K562 (cell line): ENCODE measurements at regions not wholly inside any gene's neighbourhood (a gene's known extent, or its start where the extent isn't known, plus 50 kb on each side); places are given as distances from the start of the nearest gene placed in this dataset.
A peak's percentile ranks its signal among the peaks of the same experiment; 100 is the strongest.

Experiments used
- ATAC-seq: fragments of 200-7000 bp; cut with Tn5 transposase; 3 replicates; pipeline ENCODE4 v1.9.1; 2020; ENCODE audit warnings: moderate library complexity
- BruUV-seq: library from RNA; stranded (reverse); fragments of 400-500 nt; replicated peaks from 2 replicates; lab custom pipeline; 2021; lab: Mats Ljungman, UMichigan
- CTCF ChIA-PET: fragments of 300-600 bp; formaldehyde crosslinking; extraction: SDS; loops from one replicate; lab custom pipeline; 2021; ENCODE audit warnings: low intra/inter-chr PET ratio; lab: Yijun Ruan, JAX
- POLR2A ChIA-PET: fragments of 300-600, 350-650 bp; sonication (Branson Sonifier 250); formaldehyde crosslinking; extraction: SDS; loops from one replicate; lab custom pipeline; 2021; ENCODE audit warnings: antibody characterized with exemption, inconsistent platforms; lab: Yijun Ruan, JAX
- DNase-seq, 4 experiments: peaks; one replicate each; pipeline versions ENCODE4 v3.0.0 to v3.0.0-alpha.2; 2011 to 2018; ENCODE audit warnings: low spot score in 3 of 4, mixed read lengths in 3 of 4; ENCODE audit errors: extremely low read depth in 1 of 4
- FAIRE-seq: peaks from 2 replicates; lab custom pipeline; 2011; peaks lifted over from hg19 to GRCh38; lab: Jason Lieb, UNC
- H2AFZ ChIP-seq: 2 replicates; pipeline ENCODE4 v1.6.0; 2011; ENCODE audit warnings: low read depth, low read length, control low read depth, inconsistent platforms
- H3K27ac ChIP-seq: fragments of 200-600 bp; 3 replicates; pipeline ENCODE4 v1.8.0; 2011; ENCODE audit warnings: low read depth, mild to moderate bottlenecking, control low read depth, inconsistent platforms, low read length, moderate library complexity, mixed read lengths; ENCODE audit errors: extremely low read depth
- H3K27me3 ChIP-seq, 2 experiments: fragments of 300-600 bp in 1 of 2; 2 replicates in 1 of 2; 3 replicates in 1 of 2; pipeline versions ENCODE4 v1.6.0 to v1.8.0; 2011; ENCODE audit warnings: inconsistent platforms in 2 of 2, low read length in 2 of 2, mild to moderate bottlenecking in 1 of 2, mixed read lengths in 1 of 2, moderate library complexity in 1 of 2; ENCODE audit not compliant: control insufficient read depth in 2 of 2, insufficient read depth in 2 of 2
- H3K36me3 ChIP-seq: fragments of 300-600 bp; 3 replicates; pipeline ENCODE4 v1.8.0; 2011; ENCODE audit warnings: mild to moderate bottlenecking, low read length, inconsistent platforms; ENCODE audit not compliant: control insufficient read depth, insufficient read depth
- H3K4me1 ChIP-seq, 2 experiments: fragments of 200-600 bp in 1 of 2; replicated peaks in 1 of 2; 2 replicates in 1 of 2; 3 replicates in 1 of 2; pipeline versions ENCODE4 v1.5.1 to v1.8.0; 2011; ENCODE audit warnings: inconsistent platforms in 2 of 2, low read length in 2 of 2, mild to moderate bottlenecking in 1 of 2, mixed read lengths in 1 of 2, moderate library complexity in 1 of 2; ENCODE audit not compliant: control insufficient read depth in 2 of 2, insufficient read depth in 2 of 2
- H3K4me2 ChIP-seq: 2 replicates; pipeline ENCODE4 v1.6.1; 2011; ENCODE audit warnings: low read length, control low read depth, inconsistent platforms, mixed read lengths; ENCODE audit not compliant: insufficient read depth
- H3K4me3 ChIP-seq: fragments of 200-600 bp; sonication (generic), shearing (Covaris generic); 2 replicates; pipeline ENCODE4 v1.5.1; 2016; ENCODE audit warnings: control low read depth, inconsistent platforms
- H3K79me2 ChIP-seq: fragments of 200-600 bp; 3 replicates; pipeline ENCODE4 v1.8.0; 2011; ENCODE audit warnings: low read length, inconsistent platforms; ENCODE audit not compliant: control insufficient read depth, insufficient read depth
- H3K9ac ChIP-seq, 2 experiments: 2 replicates each; pipeline versions ENCODE4 v1.6.0 to v1.6.1; 2011; ENCODE audit warnings: low read depth in 2 of 2, low read length in 2 of 2, control low read depth in 1 of 2, inconsistent platforms in 1 of 2, mild to moderate bottlenecking in 1 of 2, mixed read lengths in 1 of 2; ENCODE audit not compliant: insufficient read depth in 1 of 2
- H3K9me1 ChIP-seq: one replicate; pipeline ENCODE4 v1.6.0; 2011; ENCODE audit warnings: inconsistent platforms, mild to moderate bottlenecking, low read length, moderate library complexity; ENCODE audit not compliant: control insufficient read depth, insufficient read depth
- H3K9me3 ChIP-seq: replicated peaks from 2 replicates; pipeline ENCODE4 v1.5.1; 2011; ENCODE audit warnings: low read depth, low read length, inconsistent platforms; ENCODE audit not compliant: control insufficient read depth, insufficient read depth
- H4K20me1 ChIP-seq: replicated peaks from 2 replicates; pipeline ENCODE4 v1.6.1; 2011; ENCODE audit warnings: low read length, inconsistent platforms, mixed read lengths; ENCODE audit not compliant: control insufficient read depth, insufficient read depth
- CXXC5 ChIP-seq: fragments of 250-450 bp; sonication (Bioruptor Pico); IDR thresholded peaks from 2 replicates; pipeline ENCODE4 v1.8.0; 2022; ENCODE audit warnings: inconsistent platforms, mild to moderate bottlenecking, moderate library complexity
- ESRRB ChIP-seq: fragments of 250-450 bp; sonication (Bioruptor Pico); IDR thresholded peaks from 2 replicates; pipeline ENCODE4 v1.5.0; 2020; ENCODE audit warnings: mild to moderate bottlenecking, moderate library complexity, borderline replicate concordance
- FOXA3 ChIP-seq, 2 experiments: fragments of 450-650 bp in 1 of 2; sonication (generic) in 1 of 2; formaldehyde crosslinking; IDR thresholded peaks in 1 of 2; conservative IDR thresholded peaks in 1 of 2; 2 replicates each; pipeline versions ENCODE4 v1.4.0 to v1.8.0; 2020 to 2022; ENCODE audit warnings: mild to moderate bottlenecking in 2 of 2, missing genetic modification reagents in 1 of 2
- FOXJ3 ChIP-seq: sonication (generic); formaldehyde crosslinking; IDR thresholded peaks from 2 replicates; pipeline ENCODE4 v1.4.0; 2020; ENCODE audit warnings: mild to moderate bottlenecking, missing genetic modification reagents
- MECOM ChIP-seq: fragments of 250-450 bp; sonication (Bioruptor Pico); IDR thresholded peaks from 2 replicates; pipeline ENCODE4 v1.8.0; 2022; ENCODE audit warnings: inconsistent platforms
- MYNN ChIP-seq, 2 experiments: sonication (generic); formaldehyde crosslinking in 1 of 2; IDR thresholded peaks; 2 replicates each; pipeline versions ENCODE4 v1.5.0 to v1.6.1; 2016 to 2020; ENCODE audit warnings: antibody characterized with exemption in 1 of 2, missing genetic modification reagents in 1 of 2
- NCOA4 ChIP-seq: fragments of 450-650 bp; IDR thresholded peaks from 2 replicates; pipeline ENCODE4 v1.6.1; 2018; ENCODE audit warnings: mild to moderate bottlenecking; ENCODE audit not compliant: partially characterized antibody
- NFE2L1 ChIP-seq: fragments of 450-650 bp; IDR thresholded peaks from 2 replicates; pipeline ENCODE4 v1.6.1; 2016; ENCODE audit warnings: missing genetic modification characterization, low read depth, mild to moderate bottlenecking, missing compliant biosample characterization, moderate library complexity, borderline replicate concordance
- NFYB ChIP-seq: IDR thresholded peaks from 2 replicates; pipeline ENCODE4 v1.6.1; 2011; ENCODE audit warnings: mild to moderate bottlenecking, moderate library complexity; ENCODE audit not compliant: insufficient read length; ENCODE audit errors: extremely low read depth
- SIRT6 ChIP-seq: IDR thresholded peaks from one replicate; pipeline ENCODE4 v1.6.1; 2012; ENCODE audit warnings: low read depth, mild to moderate bottlenecking, control low read depth, inconsistent platforms, low read length, moderate library complexity
- SMAD4 ChIP-seq: fragments of 250-450 bp; sonication (Bioruptor Pico); conservative IDR thresholded peaks from 2 replicates; pipeline ENCODE4 v1.8.0; 2021; ENCODE audit warnings: inconsistent platforms, mild to moderate bottlenecking, moderate library complexity
- ZHX1 ChIP-seq: fragments of 150-350 bp; conservative IDR thresholded peaks from 2 replicates; pipeline ENCODE4 v1.6.1; 2014; ENCODE audit warnings: low read length
- ZNF277 ChIP-seq: fragments of 250-450 bp; sonication (Bioruptor Pico); IDR thresholded peaks from 2 replicates; pipeline ENCODE4 v1.8.0; 2022; ENCODE audit warnings: inconsistent platforms, mild to moderate bottlenecking, moderate library complexity, borderline replicate concordance
- ZNF384 ChIP-seq: IDR thresholded peaks from 2 replicates; pipeline ENCODE4 v1.6.1; 2012; ENCODE audit warnings: low read depth, low read length, improper control_type of control experiment
- ZNF398 ChIP-seq: fragments of 250-450 bp; sonication (Bioruptor Pico); IDR thresholded peaks from 2 replicates; pipeline ENCODE4 v1.8.0; 2021; ENCODE audit warnings: moderate library complexity, mild to moderate bottlenecking, inconsistent platforms
- ZNF589 ChIP-seq: fragments of 200-800 bp; sonication (Bioruptor generic); IDR thresholded peaks from 2 replicates; pipeline ENCODE4 v1.6.1; 2016; ENCODE audit warnings: low read depth, missing genetic modification characterization, missing compliant biosample characterization
- WGBS: fragments of 100-300 bp; shearing (Covaris generic); methylation state at CpG from one replicate; pipeline ENCODE4 v1.1.6; 2016; ENCODE audit warnings: low coverage, mixed read lengths; ENCODE audit not compliant: insufficient coverage; ENCODE audit errors: missing lambda C conversion rate; 5-methylcytosine and 5-hydroxymethylcytosine counted together
- in situ Hi-C: fragments of 300-500 bp; cut with MboI; formaldehyde crosslinking; loops from 4 replicates; pipeline ENCODE4 v1.15.0; 2018; ENCODE audit warnings: inconsistent platforms, mixed read lengths
- intact Hi-C: fragments of 100-400 bp; cut with micrococcal nuclease; formaldehyde crosslinking; loops from 2 replicates; pipeline ENCODE4 v1.14.2; 2022

- no peaks in the 10 kb centered on the region for H4K20me1 ChIP-seq
- no peak overlapping the region for H3K4me3 ChIP-seq
- 17% methylated on average over 4 of the region's 4 CpGs for WGBS
- no peak overlapping the region for H3K4me2 ChIP-seq
- no peak overlapping the region; a peak in 1 of 4 replicates for H3K9ac ChIP-seq
- no TSS peak for BruUV-seq
- no peaks in the 10 kb centered on the region for H3K79me2 ChIP-seq
- H3K27me3 ChIP-seq = no peaks in the 10 kb centered on the region
- no peak for ATAC-seq
- CTCF ChIA-PET = no interaction called here
- H2AFZ ChIP-seq = peak overlapping the region; percentile 64
- no peak for DNase-seq
- H3K36me3 ChIP-seq = no peaks in the 10 kb centered on the region
- H3K27ac ChIP-seq = no peak overlapping the region
- no peaks in the 10 kb centered on the region for H3K9me1 ChIP-seq
- intact Hi-C loops = no loop called here
- H3K9me3 ChIP-seq = no peaks in the 10 kb centered on the region
- TF ChIP-seq MECOM (no peak), FOXA3 (CRISPR knock-in tag; conservative IDR thresholded peaks at IDR 0.05 in 1 of 2, IDR thresholded peaks at IDR 0.05 in 1 of 2) (no peak), NFYB (no peak), ZNF589 (CRISPR knock-in tag) (no peak), ZNF398 (CRISPR knock-in tag) (no peak), ZHX1 (no peak), ZNF384 (no peak), MYNN (IDR thresholded peaks at IDR 0.05) (no peak), MYNN (CRISPR knock-in tag; IDR thresholded peaks at IDR 0.05) (no peak), ZNF277 (no peak), SIRT6 (no peak), CXXC5 (no peak), FOXJ3 (CRISPR knock-in tag) (no peak), ESRRB (CRISPR knock-in tag) (no peak), NFE2L1 (tag) (no peak), NCOA4 (no peak), SMAD4 (CRISPR knock-in tag) (no peak)
- FAIRE-seq = no peak
- POLR2A ChIA-PET = no interaction called here
- in situ Hi-C loops = no loop called here
- peaks cover 0 to 3% of the 10 kb centered on the region in 2 experiments; a peak in 1 of 5 replicates for H3K4me1 ChIP-seq
These were observed 395.8 kb downstream of the TFAP2B start for GRCh38 chr6:51214442-51214841.
